OCI-LY1 (cell line): ENCODE measurements at regions not wholly inside any gene's neighbourhood (a gene's known extent, or its start where the extent isn't known, plus 50 kb on each side); places are given as distances from the start of the nearest gene placed in this dataset.

Experiments
- EZH2 ChIP-seq: fragments of 200-600 bp; sonication (generic), shearing (Covaris generic); IDR thresholded peaks from 2 replicates; pipeline ENCODE4 v1.8.0; 2017; ENCODE audit warnings: borderline replicate concordance, mixed run types, mild to moderate bottlenecking, antibody characterized with exemption, low read length, moderate library complexity, mixed read lengths
- TF ChIP-seq, protein P1 (sequence below): fragments of 200-600 bp; sonication (generic), shearing (Covaris generic); IDR thresholded peaks from 2 replicates; pipeline ENCODE4 v1.5.1; 2017; ENCODE audit warnings: mild to moderate bottlenecking, antibody characterized with exemption, low read length, moderate library complexity, mixed read lengths

DNA sequence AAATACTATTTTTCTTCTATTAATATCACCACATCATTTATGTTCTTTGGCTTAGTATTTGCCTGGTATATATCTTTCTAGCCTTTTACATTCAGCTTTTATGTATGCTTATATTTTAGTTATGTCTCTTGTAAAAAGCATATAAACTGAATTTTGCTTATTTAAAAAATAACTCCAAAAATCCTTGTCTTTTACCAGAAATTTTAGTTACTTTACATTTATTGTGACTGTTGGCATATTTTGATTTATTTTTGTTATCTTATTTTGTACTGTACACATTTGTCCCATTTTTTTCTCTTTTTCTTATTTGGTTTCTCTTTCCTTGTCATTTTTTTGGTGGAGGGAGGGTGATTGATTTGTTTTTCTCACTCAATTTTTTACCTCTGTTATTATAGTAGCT lies 169.6 kb downstream of the UACA start:
- TF ChIP-seq, protein P1, sequence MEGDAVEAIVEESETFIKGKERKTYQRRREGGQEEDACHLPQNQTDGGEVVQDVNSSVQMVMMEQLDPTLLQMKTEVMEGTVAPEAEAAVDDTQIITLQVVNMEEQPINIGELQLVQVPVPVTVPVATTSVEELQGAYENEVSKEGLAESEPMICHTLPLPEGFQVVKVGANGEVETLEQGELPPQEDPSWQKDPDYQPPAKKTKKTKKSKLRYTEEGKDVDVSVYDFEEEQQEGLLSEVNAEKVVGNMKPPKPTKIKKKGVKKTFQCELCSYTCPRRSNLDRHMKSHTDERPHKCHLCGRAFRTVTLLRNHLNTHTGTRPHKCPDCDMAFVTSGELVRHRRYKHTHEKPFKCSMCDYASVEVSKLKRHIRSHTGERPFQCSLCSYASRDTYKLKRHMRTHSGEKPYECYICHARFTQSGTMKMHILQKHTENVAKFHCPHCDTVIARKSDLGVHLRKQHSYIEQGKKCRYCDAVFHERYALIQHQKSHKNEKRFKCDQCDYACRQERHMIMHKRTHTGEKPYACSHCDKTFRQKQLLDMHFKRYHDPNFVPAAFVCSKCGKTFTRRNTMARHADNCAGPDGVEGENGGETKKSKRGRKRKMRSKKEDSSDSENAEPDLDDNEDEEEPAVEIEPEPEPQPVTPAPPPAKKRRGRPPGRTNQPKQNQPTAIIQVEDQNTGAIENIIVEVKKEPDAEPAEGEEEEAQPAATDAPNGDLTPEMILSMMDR: no peak
- no peak for TF ChIP-seq EZH2
